Neural crest cell (in vitro differentiated cells): ENCODE measurements at regions not wholly inside any gene's neighbourhood (a gene's known extent, or its start where the extent isn't known, plus 50 kb on each side); places are given as distances from the start of the nearest gene placed in this dataset.
A peak's percentile ranks its signal among the peaks of the same experiment; 100 is the strongest.

Experiments
- DNase-seq: peaks from one replicate; pipeline ENCODE4 v3.0.0; 2021; ENCODE audit warnings: low read depth, mixed read lengths, low spot score
- H3K27ac Mint-ChIP-seq: one replicate; pipeline ENCODE4 v1.8.0; 2021; ENCODE audit warnings: mild to moderate bottlenecking, mixed read lengths; ENCODE audit not compliant: unreplicated experiment
- H3K27me3 Mint-ChIP-seq: 2 replicates; pipeline ENCODE4 v1.8.0; 2021; ENCODE audit warnings: low read depth, mild to moderate bottlenecking, mixed read lengths
- H3K36me3 Mint-ChIP-seq: 2 replicates; pipeline ENCODE4 v1.8.0; 2021; ENCODE audit warnings: low read depth, mild to moderate bottlenecking, mixed read lengths
- H3K4me1 Mint-ChIP-seq: 2 replicates; pipeline ENCODE4 v1.8.0; 2021; ENCODE audit warnings: mixed read lengths
- H3K4me3 Mint-ChIP-seq: one replicate; pipeline ENCODE4 v1.8.0; 2021; ENCODE audit warnings: mild to moderate bottlenecking, mixed read lengths
- H3K9me3 Mint-ChIP-seq: 2 replicates; pipeline ENCODE4 v1.8.0; 2021; ENCODE audit warnings: mixed read lengths
- TF ChIP-seq, protein P1 (sequence below): fragments of 200-600 bp; sonication (generic); conservative IDR thresholded peaks from 2 replicates; pipeline ENCODE4 v1.5.0; 2021; ENCODE audit warnings: antibody characterized with exemption, mild to moderate bottlenecking

- Mint-ChIP-seq H3K4me3 (no peak overlapping the region), H3K4me1 (peaks cover 28% of the 10 kb centered on the region), H3K36me3 (no peaks in the 10 kb centered on the region), H3K27ac (peak overlapping the region; percentile 43), H3K27me3 (no peaks in the 10 kb centered on the region), H3K9me3 (peaks cover 3% of the 10 kb centered on the region)
- no peak for DNase-seq
- TF ChIP-seq, protein P1, sequence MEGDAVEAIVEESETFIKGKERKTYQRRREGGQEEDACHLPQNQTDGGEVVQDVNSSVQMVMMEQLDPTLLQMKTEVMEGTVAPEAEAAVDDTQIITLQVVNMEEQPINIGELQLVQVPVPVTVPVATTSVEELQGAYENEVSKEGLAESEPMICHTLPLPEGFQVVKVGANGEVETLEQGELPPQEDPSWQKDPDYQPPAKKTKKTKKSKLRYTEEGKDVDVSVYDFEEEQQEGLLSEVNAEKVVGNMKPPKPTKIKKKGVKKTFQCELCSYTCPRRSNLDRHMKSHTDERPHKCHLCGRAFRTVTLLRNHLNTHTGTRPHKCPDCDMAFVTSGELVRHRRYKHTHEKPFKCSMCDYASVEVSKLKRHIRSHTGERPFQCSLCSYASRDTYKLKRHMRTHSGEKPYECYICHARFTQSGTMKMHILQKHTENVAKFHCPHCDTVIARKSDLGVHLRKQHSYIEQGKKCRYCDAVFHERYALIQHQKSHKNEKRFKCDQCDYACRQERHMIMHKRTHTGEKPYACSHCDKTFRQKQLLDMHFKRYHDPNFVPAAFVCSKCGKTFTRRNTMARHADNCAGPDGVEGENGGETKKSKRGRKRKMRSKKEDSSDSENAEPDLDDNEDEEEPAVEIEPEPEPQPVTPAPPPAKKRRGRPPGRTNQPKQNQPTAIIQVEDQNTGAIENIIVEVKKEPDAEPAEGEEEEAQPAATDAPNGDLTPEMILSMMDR = no peak
Measured at GRCh38 chrX:129006491-129006890, 516.8 kb downstream of the SMARCA1 start.

DNA sequence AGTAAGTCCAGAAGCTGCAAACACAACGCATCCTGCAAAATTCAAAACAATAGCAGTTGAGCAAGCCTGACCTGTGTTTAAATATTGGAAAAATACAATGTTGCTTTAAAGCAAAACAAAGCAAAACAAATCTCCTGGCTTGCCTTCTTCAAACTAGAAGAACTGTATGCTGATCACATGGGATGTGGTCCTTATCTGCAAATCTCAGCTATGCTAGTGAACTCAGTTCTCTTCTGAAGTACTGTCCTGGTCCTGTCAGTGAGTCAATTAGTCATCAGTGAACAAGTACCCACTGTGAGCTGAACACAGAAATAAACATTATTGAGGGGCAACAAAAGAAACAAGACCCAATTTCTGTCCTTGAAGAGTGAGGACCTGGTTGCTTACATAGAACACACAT is 522.5 kb downstream of the SMARCA1 start:
- Mint-ChIP-seq H3K4me1 (peaks cover 2% of the 10 kb centered on the region), H3K36me3 (no peaks in the 10 kb centered on the region), H3K4me3 (no peak overlapping the region), H3K27ac (no peak overlapping the region), H3K9me3 (peaks cover 3% of the 10 kb centered on the region), H3K27me3 (no peaks in the 10 kb centered on the region)
- TF ChIP-seq, protein P1 = no peak
- DNase-seq = no peak

GRCh38 chrX:129000018-129000417 is 523.3 kb downstream of the SMARCA1 start:
- no peaks in the 10 kb centered on the region for H3K4me1 Mint-ChIP-seq
- DNase-seq = no peak
- TF ChIP-seq, protein P1 = no peak
- H3K4me3 Mint-ChIP-seq = no peak overlapping the region
- H3K27me3 Mint-ChIP-seq = no peaks in the 10 kb centered on the region
- H3K9me3 Mint-ChIP-seq = peaks cover 3% of the 10 kb centered on the region
- no peak overlapping the region for H3K27ac Mint-ChIP-seq
- H3K36me3 Mint-ChIP-seq = no peaks in the 10 kb centered on the region

DNA sequence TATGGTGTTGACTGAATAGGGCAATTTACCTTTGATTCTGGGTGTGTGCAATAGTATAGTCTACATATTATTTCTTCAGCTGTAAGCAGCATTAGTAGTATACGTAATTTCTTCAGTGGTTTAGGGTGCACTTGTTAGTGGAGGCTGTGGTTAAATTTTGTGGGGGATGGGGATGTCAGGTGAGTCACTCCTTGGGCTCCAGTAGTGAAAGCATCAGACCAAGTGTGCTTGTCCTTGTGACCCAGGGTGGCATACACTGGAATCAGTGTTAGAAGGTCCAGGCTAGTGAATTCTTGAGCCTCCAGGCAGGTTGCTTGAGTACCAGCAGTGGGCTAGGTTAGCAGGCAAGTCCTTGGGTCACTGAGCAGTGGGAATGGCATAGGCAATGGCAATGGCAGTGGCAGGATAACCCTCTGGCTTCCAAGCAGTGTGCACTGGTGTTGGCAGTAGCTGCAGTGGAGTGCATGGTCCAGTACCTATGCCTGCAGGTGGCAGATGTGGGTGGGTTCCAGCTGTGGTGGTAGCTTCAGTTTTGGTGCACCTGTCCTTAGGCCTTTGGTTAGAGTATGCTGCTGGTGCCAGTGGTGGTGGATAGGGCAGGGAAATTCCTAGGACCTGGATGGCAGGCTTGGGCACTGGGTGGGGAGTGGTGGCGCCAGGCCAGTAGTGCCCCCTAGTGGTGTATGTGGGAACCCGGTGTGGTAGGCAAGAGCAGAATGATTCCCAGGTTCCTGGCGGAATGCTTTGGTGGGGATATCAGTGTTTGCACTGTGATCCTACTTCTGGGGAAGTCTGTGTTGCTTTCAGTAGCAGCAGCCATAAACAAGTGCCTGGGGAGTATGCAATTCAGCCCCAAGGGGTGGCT is 531.0 kb downstream of the SMARCA1 start:
- no peak for DNase-seq
- Mint-ChIP-seq H3K36me3 (peaks cover 19% of the 10 kb centered on the region), H3K27ac (no peak overlapping the region), H3K4me3 (no peak overlapping the region), H3K27me3 (no peaks in the 10 kb centered on the region), H3K4me1 (no peaks in the 10 kb centered on the region), H3K9me3 (peaks cover 18% of the 10 kb centered on the region)
- TF ChIP-seq, protein P1 = no peak

GRCh38 chrX:128975745-128976144 is 547.5 kb downstream of the SMARCA1 start:
- Mint-ChIP-seq H3K4me3 (no peak overlapping the region), H3K4me1 (peaks cover 24% of the 10 kb centered on the region), H3K9me3 (no peaks in the 10 kb centered on the region), H3K27ac (no peak overlapping the region), H3K36me3 (peaks cover 2% of the 10 kb centered on the region), H3K27me3 (no peaks in the 10 kb centered on the region)
- peak; percentile 74 for DNase-seq
- TF ChIP-seq, protein P1 = peak; percentile 87
